BLaER1 treated with 17β-estradiol and CSF1 and Interleukin-3, amounts not matched to agents 10 nM and 100 nM (cell line): ENCODE measurements at regions not wholly inside any gene's neighbourhood (a gene's known extent, or its start where the extent isn't known, plus 50 kb on each side); places are given as distances from the start of the nearest gene placed in this dataset.

Experiments
- H3K27ac ChIP-seq, 11 experiments: shearing (Covaris generic); formaldehyde crosslinking; 2 replicates each; pipeline ENCODE4 v1.8.1; 2022
- H3K27me3 ChIP-seq, 11 experiments: shearing (Covaris generic); formaldehyde crosslinking; 2 replicates each; pipeline ENCODE4 v1.8.1; 2022
- H3K36me3 ChIP-seq, 11 experiments: shearing (Covaris generic); formaldehyde crosslinking; 2 replicates each; pipeline ENCODE4 v1.8.1; 2022
- H3K4me1 ChIP-seq, 10 experiments: shearing (Covaris generic); formaldehyde crosslinking; 2 replicates each; pipeline ENCODE4 v1.8.1; 2022
- H3K4me2 ChIP-seq, 11 experiments: shearing (Covaris generic); formaldehyde crosslinking; 2 replicates each; pipeline ENCODE4 v1.8.1; 2022
- H3K4me3 ChIP-seq, 10 experiments: shearing (Covaris generic); formaldehyde crosslinking; 2 replicates each; pipeline ENCODE4 v1.8.1; 2022
- H3K9ac ChIP-seq, 11 experiments: shearing (Covaris generic); formaldehyde crosslinking; 2 replicates each; pipeline ENCODE4 v1.8.1; 2022
- H3K9me3 ChIP-seq, 11 experiments: shearing (Covaris generic); formaldehyde crosslinking; replicated peaks in 1 of 11; 2 replicates each; pipeline ENCODE4 v1.8.1; 2022
- H4K20me1 ChIP-seq, 11 experiments: shearing (Covaris generic); formaldehyde crosslinking; 2 replicates each; pipeline ENCODE4 v1.8.1; 2022
- Cebpa-rat ChIP-seq, 11 experiments: shearing (Covaris generic); IDR thresholded peaks; 2 replicates each; pipeline ENCODE4 v1.8.1; 2022

DNA sequence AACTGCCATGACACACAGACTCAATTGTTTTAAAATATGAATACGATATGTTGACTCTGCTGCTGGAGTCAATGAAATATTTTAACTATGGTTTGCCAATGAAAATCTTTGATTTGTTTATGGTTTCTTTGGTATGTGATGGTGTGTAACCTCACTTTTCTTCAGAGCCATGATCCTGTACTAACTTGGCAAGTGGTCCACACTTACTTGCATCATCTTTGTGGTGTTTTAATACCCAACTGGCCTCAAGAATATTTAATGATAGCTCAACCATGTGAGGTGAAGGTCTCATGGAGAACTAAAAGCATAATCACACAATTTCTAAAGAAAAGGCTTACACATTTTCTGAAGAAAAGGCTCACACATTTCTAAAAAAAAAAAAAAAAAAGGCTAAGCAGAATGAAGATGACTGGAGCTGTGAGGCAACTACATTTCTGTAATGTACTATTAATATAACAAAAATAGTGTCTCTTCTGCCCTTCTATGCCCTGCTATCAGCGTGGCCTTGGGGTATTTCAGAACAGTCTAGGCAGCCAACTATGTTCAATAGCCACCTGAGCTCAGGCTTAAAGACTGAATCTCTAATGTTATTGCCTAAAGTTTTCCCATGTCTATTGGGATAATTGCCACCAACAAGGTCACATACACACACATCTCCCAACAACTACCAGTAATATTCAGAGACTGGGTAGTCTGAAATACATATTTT is 395.0 kb downstream of the MLLT3 start:
- Histone ChIP-seq H4K20me1 (no peaks in the 10 kb centered on the region), H3K9me3 (no peaks in the 10 kb centered on the region), H3K27ac (no peak overlapping the region), H3K4me3 (no peak overlapping the region), H3K4me1 (peaks cover 0 to 8% (median 7%) of the 10 kb centered on the region in 10 experiments; a peak in 14 of 20 replicates), H3K27me3 (no peaks in the 10 kb centered on the region), H3K4me2 (no peak overlapping the region), H3K9ac (no peak overlapping the region), H3K36me3 (no peaks in the 10 kb centered on the region)
- no peak for TF ChIP-seq Cebpa-rat (IDR thresholded peaks at IDR 0.05)

DNA sequence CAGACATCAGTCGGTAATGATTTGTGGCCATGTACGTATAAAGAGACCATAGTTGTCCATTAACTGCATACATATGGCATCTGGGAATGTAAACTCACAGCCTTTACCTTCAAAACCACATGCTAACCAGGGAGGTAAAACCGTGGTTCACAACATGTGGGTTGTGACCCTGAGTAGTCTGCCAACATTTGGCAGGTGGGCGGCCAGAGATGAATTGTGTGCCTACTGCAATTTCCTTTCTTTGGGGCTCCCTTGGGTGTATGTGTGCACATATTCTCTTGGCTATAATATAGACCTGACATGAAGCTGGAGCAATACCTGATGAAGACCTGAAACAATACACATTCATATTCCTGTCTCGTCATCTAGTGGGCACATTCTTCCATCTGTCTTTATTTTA is 396.0 kb downstream of the MLLT3 start:
- H3K4me3 ChIP-seq: no peak overlapping the region
- TF ChIP-seq Cebpa-rat (IDR thresholded peaks at IDR 0.05): no peak
- no peak overlapping the region for H3K9ac ChIP-seq
- H3K4me2 ChIP-seq: no peak overlapping the region
- H3K4me1 ChIP-seq: peaks cover 0 to 8% (median 7%) of the 10 kb centered on the region in 10 experiments; a peak in 14 of 20 replicates
- no peaks in the 10 kb centered on the region for H3K27me3 ChIP-seq
- no peaks in the 10 kb centered on the region for H3K36me3 ChIP-seq
- H4K20me1 ChIP-seq: no peaks in the 10 kb centered on the region
- H3K27ac ChIP-seq: no peak overlapping the region
- H3K9me3 ChIP-seq: no peaks in the 10 kb centered on the region

DNA sequence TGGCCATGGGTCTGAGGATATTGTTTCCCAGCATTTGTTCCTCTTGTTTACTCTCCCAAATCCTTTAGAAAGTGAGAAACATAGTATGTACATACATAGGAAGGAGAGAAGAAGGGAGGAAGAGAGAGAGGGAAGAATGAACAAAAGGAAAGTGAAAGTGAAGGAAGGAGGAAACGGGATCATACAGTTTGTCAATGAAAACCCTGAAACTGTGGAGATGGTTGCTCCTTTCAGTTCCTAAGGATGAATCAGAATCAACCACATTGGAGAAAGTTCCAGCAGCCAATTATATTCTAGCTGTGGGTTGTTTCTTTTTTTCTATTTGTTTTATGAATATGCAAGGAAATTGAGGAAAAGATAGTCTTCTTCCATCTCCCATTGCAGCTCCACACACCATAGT is 396.5 kb downstream of the MLLT3 start:
- TF ChIP-seq Cebpa-rat (IDR thresholded peaks at IDR 0.05): no peak
- Histone ChIP-seq H4K20me1 (no peaks in the 10 kb centered on the region), H3K27me3 (no peaks in the 10 kb centered on the region), H3K27ac (no peak overlapping the region), H3K4me3 (no peak overlapping the region), H3K36me3 (no peaks in the 10 kb centered on the region), H3K9ac (no peak overlapping the region), H3K4me1 (peaks cover 0 to 8% (median 7%) of the 10 kb centered on the region in 10 experiments; a peak in 14 of 20 replicates), H3K4me2 (no peak overlapping the region; a peak in 1 of 22 replicates), H3K9me3 (no peaks in the 10 kb centered on the region)

DNA sequence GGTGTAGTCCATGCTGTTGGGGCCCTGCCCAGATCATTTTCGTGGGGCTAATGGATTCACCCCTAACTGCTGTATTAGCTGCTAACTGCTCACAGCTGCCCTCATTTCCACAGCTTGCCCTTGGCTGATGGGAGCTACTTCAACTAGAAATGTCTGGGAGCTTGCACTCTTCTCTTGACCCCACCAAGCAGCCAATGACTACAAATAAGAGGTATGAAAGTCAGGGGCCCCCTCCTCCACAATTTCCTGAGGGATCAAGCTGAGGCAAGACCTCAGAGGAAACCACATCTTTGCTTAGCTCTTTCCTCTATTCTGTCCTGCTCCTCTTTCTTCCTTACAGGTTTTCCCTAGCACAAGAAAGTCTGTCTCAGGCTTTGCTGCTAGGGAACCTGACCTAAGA is 397.5 kb downstream of the MLLT3 start:
- peak overlapping the region in 9 of 11 experiments; percentile 21 to 59 (median 36); a peak in 15 of 22 replicates for H3K4me2 ChIP-seq
- no peak overlapping the region for H3K9ac ChIP-seq
- TF ChIP-seq Cebpa-rat (IDR thresholded peaks at IDR 0.05): no peak
- H3K27ac ChIP-seq: no peak overlapping the region
- no peaks in the 10 kb centered on the region for H3K9me3 ChIP-seq
- H3K4me1 ChIP-seq: peaks cover 0 to 8% (median 7%) of the 10 kb centered on the region in 10 experiments; a peak in 14 of 20 replicates
- no peaks in the 10 kb centered on the region for H3K36me3 ChIP-seq
- no peaks in the 10 kb centered on the region for H4K20me1 ChIP-seq
- H3K27me3 ChIP-seq: no peaks in the 10 kb centered on the region
- H3K4me3 ChIP-seq: no peak overlapping the region

DNA sequence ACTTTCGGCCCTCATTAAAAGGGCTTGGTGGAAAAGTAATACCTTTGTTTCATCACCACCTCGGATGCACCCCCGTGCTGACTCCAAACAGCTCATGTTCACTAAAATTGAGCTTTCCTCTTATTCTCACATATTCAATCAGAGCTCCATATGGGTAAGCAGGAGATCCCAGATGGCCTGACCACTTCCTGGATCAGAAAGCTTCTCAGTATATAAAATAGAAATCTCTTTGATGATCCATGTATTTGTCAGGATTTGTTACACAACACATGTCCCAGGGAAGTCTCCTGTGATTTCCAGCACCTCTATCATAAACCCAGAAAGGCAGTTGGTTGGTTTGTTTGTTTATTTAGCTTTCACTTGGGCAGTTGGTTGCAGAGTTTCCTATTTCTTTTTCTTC is 402.0 kb downstream of the MLLT3 start:
- no peak overlapping the region for H3K27ac ChIP-seq
- peak overlapping the region in 2 of 11 experiments; percentile 14 to 16; a peak in 1 of 22 replicates for H3K4me2 ChIP-seq
- H3K27me3 ChIP-seq: no peaks in the 10 kb centered on the region
- no peak overlapping the region for H3K4me3 ChIP-seq
- H3K9ac ChIP-seq: no peak overlapping the region
- H3K4me1 ChIP-seq: peaks cover 0 to 8% (median 7%) of the 10 kb centered on the region in 10 experiments; a peak in 14 of 20 replicates
- H3K9me3 ChIP-seq: no peaks in the 10 kb centered on the region
- H3K36me3 ChIP-seq: no peaks in the 10 kb centered on the region
- no peaks in the 10 kb centered on the region for H4K20me1 ChIP-seq
- TF ChIP-seq Cebpa-rat (IDR thresholded peaks at IDR 0.05): no peak

DNA sequence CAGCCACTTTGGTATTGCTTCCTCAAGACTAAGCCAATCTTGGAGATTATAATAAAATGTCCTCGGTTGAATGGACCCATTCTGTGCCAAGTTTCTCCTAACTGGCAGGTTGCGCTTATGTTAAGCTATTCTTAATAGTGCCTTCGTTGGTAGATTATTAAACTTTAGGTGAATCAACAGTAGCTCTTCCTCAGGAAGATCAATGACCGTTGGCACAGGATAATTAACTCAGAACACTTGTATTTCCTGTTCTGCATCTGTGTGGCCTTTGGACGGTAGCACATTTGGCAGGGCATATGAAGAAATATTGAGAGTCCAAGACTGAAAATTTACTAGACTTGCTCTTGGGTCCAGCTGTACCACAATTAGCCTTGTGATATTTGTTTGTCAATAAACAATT is 402.9 kb downstream of the MLLT3 start:
- no peak for TF ChIP-seq Cebpa-rat (IDR thresholded peaks at IDR 0.05)
- H3K9ac ChIP-seq: no peak overlapping the region
- H3K36me3 ChIP-seq: no peaks in the 10 kb centered on the region
- no peak overlapping the region for H3K27ac ChIP-seq
- H3K9me3 ChIP-seq: no peaks in the 10 kb centered on the region
- no peaks in the 10 kb centered on the region for H4K20me1 ChIP-seq
- no peak overlapping the region for H3K4me2 ChIP-seq
- no peak overlapping the region for H3K4me3 ChIP-seq
- H3K27me3 ChIP-seq: no peaks in the 10 kb centered on the region
- H3K4me1 ChIP-seq: peaks cover 0 to under 1% (median 0%) of the 10 kb centered on the region in 10 experiments; a peak in 1 of 20 replicates

DNA sequence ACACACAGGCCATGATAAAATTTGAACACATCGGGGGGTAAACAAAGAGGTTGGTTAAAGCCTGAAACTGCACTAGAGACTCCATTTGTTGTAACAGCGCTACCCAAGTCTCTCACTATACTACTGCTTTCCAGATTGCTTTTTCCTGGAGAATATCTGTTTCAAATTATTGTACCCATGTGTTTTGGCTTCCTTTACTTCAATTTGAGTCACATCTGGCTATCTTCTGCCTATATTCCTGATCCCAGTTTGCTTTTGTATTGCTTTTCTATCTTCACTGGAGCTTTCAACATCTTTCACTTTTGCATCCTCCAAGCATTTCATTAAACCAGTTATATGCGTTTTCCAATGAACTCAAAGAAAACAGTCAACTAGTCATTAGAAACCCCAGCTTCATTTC is 404.7 kb downstream of the MLLT3 start:
- Histone ChIP-seq H3K9ac (no peak overlapping the region), H3K4me3 (no peak overlapping the region), H3K36me3 (no peaks in the 10 kb centered on the region), H3K27ac (no peak overlapping the region), H3K4me1 (no peaks in the 10 kb centered on the region; a peak in 1 of 20 replicates), H4K20me1 (no peaks in the 10 kb centered on the region), H3K9me3 (no peaks in the 10 kb centered on the region), H3K27me3 (no peaks in the 10 kb centered on the region), H3K4me2 (no peak overlapping the region)
- TF ChIP-seq Cebpa-rat (IDR thresholded peaks at IDR 0.05): no peak

DNA sequence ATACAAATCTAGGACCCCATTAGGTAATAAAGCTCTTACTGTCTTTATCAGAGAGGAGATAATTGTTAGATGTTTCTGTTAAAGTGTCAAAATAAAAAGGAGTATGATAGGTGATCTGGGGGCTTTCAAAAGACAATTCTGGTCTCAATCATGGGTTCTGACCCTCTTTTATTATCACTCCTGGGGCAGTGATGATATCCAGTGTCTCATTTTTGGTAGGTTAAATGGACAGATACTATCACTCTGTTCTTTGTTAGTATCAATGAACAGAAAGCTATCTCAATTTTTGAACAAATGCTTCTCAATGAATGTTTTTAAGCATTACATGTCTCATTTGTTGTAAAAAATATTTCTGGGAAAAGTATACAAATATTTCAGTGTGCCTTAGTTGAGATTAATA is 405.9 kb downstream of the MLLT3 start:
- TF ChIP-seq Cebpa-rat (IDR thresholded peaks at IDR 0.05): no peak
- Histone ChIP-seq H3K27me3 (no peaks in the 10 kb centered on the region), H3K4me3 (no peak overlapping the region), H3K9me3 (no peaks in the 10 kb centered on the region), H3K4me2 (no peak overlapping the region), H3K4me1 (no peaks in the 10 kb centered on the region; a peak in 1 of 20 replicates), H3K27ac (no peak overlapping the region), H3K9ac (no peak overlapping the region), H3K36me3 (no peaks in the 10 kb centered on the region), H4K20me1 (no peaks in the 10 kb centered on the region)

DNA sequence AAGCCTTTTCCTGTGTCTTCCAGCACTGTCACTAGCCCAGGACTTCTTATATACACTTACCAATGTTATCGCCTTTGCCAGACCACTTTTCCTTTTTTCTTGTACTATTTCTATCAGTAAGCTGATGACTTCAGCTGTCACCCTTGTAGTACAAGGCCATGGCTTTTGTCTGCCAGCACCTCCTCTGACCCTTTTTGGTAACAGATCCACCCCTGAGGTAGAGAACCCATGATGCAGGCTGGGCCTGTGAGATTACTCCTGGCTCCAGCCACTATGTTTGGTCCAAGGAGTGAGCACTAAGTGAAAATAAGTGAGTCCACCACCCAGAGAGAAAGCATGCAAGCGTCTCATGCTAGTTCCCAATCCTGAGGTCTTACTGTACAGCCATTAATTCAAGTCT is 406.7 kb downstream of the MLLT3 start:
- no peak for TF ChIP-seq Cebpa-rat (IDR thresholded peaks at IDR 0.05)
- Histone ChIP-seq H3K9me3 (no peaks in the 10 kb centered on the region), H3K36me3 (no peaks in the 10 kb centered on the region), H3K27ac (no peak overlapping the region), H4K20me1 (no peaks in the 10 kb centered on the region), H3K4me1 (no peaks in the 10 kb centered on the region; a peak in 1 of 20 replicates), H3K27me3 (no peaks in the 10 kb centered on the region), H3K4me2 (no peak overlapping the region), H3K9ac (no peak overlapping the region), H3K4me3 (no peak overlapping the region)

DNA sequence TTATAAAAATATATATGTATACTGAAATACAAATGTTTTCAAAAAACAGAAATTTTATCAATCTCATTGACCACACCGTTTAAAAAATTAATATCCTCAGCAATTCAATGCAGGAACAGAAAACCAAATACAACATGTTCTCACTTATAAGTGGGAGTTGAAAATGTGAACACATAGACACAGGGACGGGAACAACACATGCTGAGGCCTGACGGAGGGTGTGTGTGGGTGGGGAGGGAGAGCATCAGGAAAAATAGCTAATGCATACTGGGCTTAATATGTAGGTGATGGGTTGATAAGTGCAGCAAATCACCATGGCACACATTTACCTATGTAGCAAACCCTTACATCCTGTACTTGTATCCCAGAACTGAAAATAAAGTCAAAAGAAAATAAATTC is 409.5 kb downstream of the MLLT3 start:
- Histone ChIP-seq H3K36me3 (no peaks in the 10 kb centered on the region), H3K27ac (no peak overlapping the region), H3K9ac (no peak overlapping the region), H3K4me2 (no peak overlapping the region), H3K27me3 (no peaks in the 10 kb centered on the region), H3K9me3 (no peaks in the 10 kb centered on the region), H3K4me3 (no peak overlapping the region), H4K20me1 (no peaks in the 10 kb centered on the region), H3K4me1 (no peaks in the 10 kb centered on the region)
- TF ChIP-seq Cebpa-rat (IDR thresholded peaks at IDR 0.05): no peak
